GM21576 (cell line): ENCODE measurements at regions not wholly inside any gene's neighbourhood (a gene's known extent, or its start where the extent isn't known, plus 50 kb on each side); places are given as distances from the start of the nearest gene placed in this dataset.

ENCODE experiments used
- ATAC-seq: cut with Tn5 transposase; IDR thresholded peaks from one replicate; pipeline ENCODE4 v1.9.1; 2021; ENCODE audit warnings: mild to moderate bottlenecking, moderate library complexity; ENCODE audit not compliant: unreplicated experiment

GRCh38 chr15:35168464-35168863 lies 83.4 kb upstream of the NANOGP8 start:
- ATAC-seq: no peak

- ATAC-seq: no peak
Observed at GRCh38 chr15:35167675-35168074, 82.6 kb upstream of the NANOGP8 start.

GRCh38 chr15:35166730-35167359 lies 81.8 kb upstream of the NANOGP8 start:
- no peak for ATAC-seq

- no peak for ATAC-seq
Observed at GRCh38 chr15:35161694-35162093, 76.6 kb upstream of the NANOGP8 start.

GRCh38 chr15:35159170-35159569 lies 74.1 kb upstream of the NANOGP8 start:
- no peak for ATAC-seq

GRCh38 chr15:35151782-35152181 lies 66.7 kb upstream of the NANOGP8 start:
- ATAC-seq: no peak

- no peak for ATAC-seq
Observed at GRCh38 chr15:35151381-35151780, 66.3 kb upstream of the NANOGP8 start.

GRCh38 chr15:35150361-35150760 lies 65.3 kb upstream of the NANOGP8 start:
- ATAC-seq: no peak

GRCh38 chr15:35145336-35145735 lies 60.2 kb upstream of the NANOGP8 start:
- ATAC-seq: no peak

- ATAC-seq: no peak
Observed at GRCh38 chr15:35142578-35142977, 57.5 kb upstream of the NANOGP8 start.

GRCh38 chr15:35141743-35142471 lies 56.8 kb upstream of the NANOGP8 start:
- ATAC-seq: no peak

- no peak for ATAC-seq
Observed at GRCh38 chr15:35139822-35140221, 54.7 kb upstream of the NANOGP8 start.

- ATAC-seq: no peak
Observed at GRCh38 chr15:35137190-35137574, 52.1 kb upstream of the NANOGP8 start.

- peak; percentile 99 for ATAC-seq
Observed at GRCh38 chr15:35136321-35137189, 51.5 kb upstream of the NANOGP8 start.
